HepG2 (cell line): ENCODE measurements at regions not wholly inside any gene's neighbourhood (a gene's known extent, or its start where the extent isn't known, plus 50 kb on each side); places are given as distances from the start of the nearest gene placed in this dataset.

Experiments
- ATAC-seq: fragments of 200-7000 bp; cut with Tn5 transposase; 3 replicates; pipeline ENCODE4 v1.9.1; 2020; ENCODE audit warnings: mild to moderate bottlenecking, moderate library complexity
- BruUV-seq: library from RNA; stranded (reverse); fragments of 400-500 nt; replicated peaks from 2 replicates; lab custom pipeline; 2021; lab: Mats Ljungman, UMichigan
- CTCF ChIA-PET: fragments of 300-600 bp; formaldehyde crosslinking; extraction: SDS; loops from one replicate; lab custom pipeline; 2021; ENCODE audit warnings: low total read pairs, inconsistent platforms, low intra/inter-chr PET ratio; lab: Yijun Ruan, JAX
- POLR2A ChIA-PET: fragments of 350-600 bp; sonication (Branson Sonifier 250); formaldehyde crosslinking; loops from one replicate; lab custom pipeline; 2020; ENCODE audit warnings: antibody characterized with exemption, inconsistent platforms; lab: Yijun Ruan, JAX
- DNase-seq: peaks from one replicate; pipeline ENCODE4 v3.0.0-alpha.2; 2015; ENCODE audit warnings: low spot score
- FAIRE-seq: peaks from 3 replicates; lab custom pipeline; 2011; peaks lifted over from hg19 to GRCh38; lab: Jason Lieb, UNC
- H2AFZ ChIP-seq: one replicate; pipeline ENCODE4 v1.6.1; 2011; ENCODE audit warnings: low read length, inconsistent platforms
- H3K27ac ChIP-seq: fragments of 300-600 bp; 3 replicates; pipeline ENCODE4 v1.8.0; 2011; ENCODE audit warnings: mixed run types, mild to moderate bottlenecking, mixed read lengths, low read length, inconsistent platforms; ENCODE audit not compliant: insufficient read depth; ENCODE audit errors: extremely low read length
- H3K27me3 ChIP-seq, 2 experiments: fragments of 200-600 bp in 1 of 2; 2 replicates in 1 of 2; 3 replicates in 1 of 2; pipeline versions ENCODE4 v1.6.0 to v1.8.0; 2011; ENCODE audit warnings: low read length in 2 of 2, mild to moderate bottlenecking in 2 of 2, moderate library complexity in 2 of 2, inconsistent platforms in 1 of 2; ENCODE audit not compliant: insufficient read depth in 2 of 2, control insufficient read depth in 1 of 2
- H3K36me3 ChIP-seq, 2 experiments: fragments of 200-600 bp in 1 of 2; replicated peaks in 1 of 2; 2 replicates in 1 of 2; 3 replicates in 1 of 2; pipeline versions ENCODE4 v1.5.1 to v1.8.0; 2011; ENCODE audit warnings: low read length in 2 of 2, inconsistent platforms in 1 of 2; ENCODE audit not compliant: insufficient read depth in 2 of 2, control insufficient read depth in 1 of 2
- H3K4me1 ChIP-seq: 2 replicates; pipeline ENCODE4 v1.5.1; 2012; ENCODE audit warnings: low read length, inconsistent platforms; ENCODE audit not compliant: insufficient read depth
- H3K4me2 ChIP-seq: 2 replicates; pipeline ENCODE4 v1.6.0; 2011; ENCODE audit warnings: low read depth, low read length, inconsistent platforms
- H3K4me3 ChIP-seq, 3 experiments: fragments of 200-600 bp in 1 of 3; sonication (generic), shearing (Covaris generic) in 1 of 3; replicated peaks in 1 of 3; 2 replicates each; pipeline ENCODE4 v1.5.1; 2011 to 2016; ENCODE audit warnings: low read length in 3 of 3, inconsistent platforms in 2 of 3, low read depth in 2 of 3, mild to moderate bottlenecking in 2 of 3, control low read depth in 1 of 3, mixed read lengths in 1 of 3; ENCODE audit not compliant: insufficient read depth in 1 of 3
- H3K79me2 ChIP-seq: one replicate; pipeline ENCODE4 v1.6.1; 2011; ENCODE audit warnings: low read length, inconsistent platforms; ENCODE audit not compliant: insufficient read depth
- H3K9ac ChIP-seq: 2 replicates; pipeline ENCODE4 v1.6.0; 2011; ENCODE audit warnings: mild to moderate bottlenecking, low read depth, low read length, inconsistent platforms; ENCODE audit not compliant: insufficient read depth
- H3K9me3 ChIP-seq: 2 replicates; pipeline ENCODE4 v1.5.1; 2012; ENCODE audit warnings: mild to moderate bottlenecking, low read length
- H4K20me1 ChIP-seq: 2 replicates; pipeline ENCODE4 v1.6.0; 2011; ENCODE audit warnings: inconsistent platforms, mild to moderate bottlenecking, low read length, moderate library complexity; ENCODE audit not compliant: insufficient read depth
- DRAP1 ChIP-seq: IDR thresholded peaks from 2 replicates; pipeline ENCODE4 v1.6.1; 2016; ENCODE audit warnings: missing genetic modification reagents, missing compliant biosample characterization
- GZF1 ChIP-seq: sonication (generic); formaldehyde crosslinking; IDR thresholded peaks from 2 replicates; pipeline ENCODE4 v1.5.1; 2020; ENCODE audit warnings: mild to moderate bottlenecking, missing genetic modification reagents
- HDAC2 ChIP-seq: sonication (generic); formaldehyde crosslinking; IDR thresholded peaks from 2 replicates; pipeline ENCODE4 v1.4.0; 2020; ENCODE audit warnings: missing genetic modification reagents
- MZF1 ChIP-seq: sonication (generic); formaldehyde crosslinking; IDR thresholded peaks from 2 replicates; pipeline ENCODE4 v1.8.1; 2023; ENCODE audit warnings: mild to moderate bottlenecking, missing genetic modification reagents, borderline replicate concordance
- NBN ChIP-seq: fragments of 450-650 bp; conservative IDR thresholded peaks from 2 replicates; pipeline ENCODE4 v1.6.1; 2017
- NPAS2 ChIP-seq: sonication (generic); formaldehyde crosslinking; IDR thresholded peaks from 2 replicates; pipeline ENCODE4 v1.8.0; 2022; ENCODE audit warnings: mild to moderate bottlenecking, missing genetic modification reagents, borderline replicate concordance
- PLSCR1 ChIP-seq: sonication (generic); formaldehyde crosslinking; IDR thresholded peaks from 2 replicates; pipeline ENCODE4 v1.5.0; 2020; ENCODE audit warnings: missing genetic modification reagents, mild to moderate bottlenecking, borderline replicate concordance
- ZBTB39 ChIP-seq: sonication (generic); formaldehyde crosslinking; IDR thresholded peaks from 2 replicates; pipeline ENCODE4 v1.5.0; 2020; ENCODE audit warnings: missing genetic modification reagents
- ZNF160 ChIP-seq: sonication (generic); formaldehyde crosslinking; IDR thresholded peaks from 2 replicates; pipeline ENCODE4 v1.8.0; 2022; ENCODE audit warnings: mild to moderate bottlenecking, inconsistent platforms, missing genetic modification reagents
- ZNF326 ChIP-seq: sonication (generic); formaldehyde crosslinking; IDR thresholded peaks from 2 replicates; pipeline ENCODE4 v1.4.0; 2020; ENCODE audit warnings: missing genetic modification reagents, borderline replicate concordance
- ZNF550 ChIP-seq: sonication (generic); formaldehyde crosslinking; IDR thresholded peaks from 2 replicates; pipeline ENCODE4 v1.4.0; 2020; ENCODE audit warnings: mild to moderate bottlenecking, missing genetic modification reagents, borderline replicate concordance
- ZNF7 ChIP-seq: IDR thresholded peaks from 2 replicates; pipeline ENCODE4 v1.6.1; 2016; ENCODE audit warnings: missing biosample characterization, missing genetic modification reagents
- ZNF737 ChIP-seq: sonication (generic); formaldehyde crosslinking; IDR thresholded peaks from 2 replicates; pipeline ENCODE4 v1.5.0; 2020; ENCODE audit warnings: missing genetic modification reagents, mild to moderate bottlenecking, borderline replicate concordance
- ZNF780A ChIP-seq: sonication (generic); formaldehyde crosslinking; IDR thresholded peaks from 2 replicates; pipeline ENCODE4 v1.8.0; 2022; ENCODE audit warnings: mild to moderate bottlenecking, missing genetic modification reagents, moderate library complexity
- WGBS: methylation state at CpG from one replicate; pipeline ENCODE4 v1.1.6; 2017; ENCODE audit warnings: low lambda C conversion rate; 5-methylcytosine and 5-hydroxymethylcytosine counted together
- in situ Hi-C: cut with HindIII; loops from 2 replicates; pipeline ENCODE4 v1.10.0; 2017; ENCODE audit warnings: low pct_unique_long_range_greater_than_20kb; ENCODE audit not compliant: extremely low pct_ligation_motif_present
- intact Hi-C: fragments of 100-400 bp; cut with micrococcal nuclease; formaldehyde crosslinking; loops from one replicate; pipeline ENCODE4 v1.10.0; 2022; ENCODE audit not compliant: unreplicated experiment
- TF ChIP-seq, protein P1 (sequence below): IDR thresholded peaks from 2 replicates; pipeline ENCODE4 v1.6.1; 2016; ENCODE audit warnings: mild to moderate bottlenecking, missing biosample characterization, missing genetic modification reagents
- TF ChIP-seq, protein P2 (sequence below): sonication (generic); formaldehyde crosslinking; conservative IDR thresholded peaks from 2 replicates; pipeline ENCODE4 v1.8.0; 2022; ENCODE audit warnings: mild to moderate bottlenecking, moderate library complexity, missing genetic modification reagents
- TF ChIP-seq, protein P3 (sequence below): sonication (generic); formaldehyde crosslinking; IDR thresholded peaks from 2 replicates; pipeline ENCODE4 v1.8.1; 2023; ENCODE audit warnings: missing genetic modification reagents, inconsistent platforms, borderline replicate concordance
- TF ChIP-seq, protein P4 (sequence below): fragments of 450-650 bp; IDR thresholded peaks from 2 replicates; pipeline ENCODE4 v1.6.1; 2016

DNA sequence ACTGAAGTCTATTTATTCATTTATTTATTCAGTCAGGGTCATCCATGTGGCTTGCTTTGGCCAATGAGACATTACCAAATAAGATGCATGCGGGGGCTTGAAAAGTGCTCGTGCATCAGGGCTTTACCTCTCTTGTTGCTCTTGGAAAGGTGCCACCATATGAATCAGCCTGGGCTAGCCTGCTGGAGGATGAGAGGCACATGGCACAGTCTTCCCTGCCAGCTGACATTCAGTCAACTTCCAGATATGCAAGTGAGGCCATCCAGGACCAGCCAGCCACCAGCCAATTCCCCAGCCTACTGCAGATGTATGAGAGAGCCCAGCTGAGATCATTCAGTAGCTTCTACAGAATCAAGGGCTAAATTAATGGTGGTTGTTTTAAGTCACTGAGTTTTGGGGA, 105.2 kb upstream of the RPH3A start:
- ChIA-PET POLR2A (no interaction called here), CTCF (no interaction called here)
- no peaks in the 10 kb centered on the region for H4K20me1 ChIP-seq
- no TSS peak for BruUV-seq
- DNase-seq (no peak), ATAC-seq (no peak), FAIRE-seq (no peak)
- H3K79me2 ChIP-seq, result no peaks in the 10 kb centered on the region
- H3K36me3 ChIP-seq, result no peaks in the 10 kb centered on the region
- intact Hi-C loops, result no loop called here
- H3K9me3 ChIP-seq, result no peaks in the 10 kb centered on the region
- no peak overlapping the region for H2AFZ ChIP-seq
- no peak overlapping the region for H3K4me3 ChIP-seq
- H3K9ac ChIP-seq, result no peak overlapping the region
- in situ Hi-C loops, result no loop called here
- H3K4me1 ChIP-seq, result no peaks in the 10 kb centered on the region
- no peak overlapping the region for H3K4me2 ChIP-seq
- 49% methylated on average over 2 of the region's 2 CpGs for WGBS
- H3K27me3 ChIP-seq, result peaks cover 1 to 22% of the 10 kb centered on the region in 2 experiments; a peak in 2 of 5 replicates
- no peak overlapping the region for H3K27ac ChIP-seq
- TF ChIP-seq, protein P1, sequence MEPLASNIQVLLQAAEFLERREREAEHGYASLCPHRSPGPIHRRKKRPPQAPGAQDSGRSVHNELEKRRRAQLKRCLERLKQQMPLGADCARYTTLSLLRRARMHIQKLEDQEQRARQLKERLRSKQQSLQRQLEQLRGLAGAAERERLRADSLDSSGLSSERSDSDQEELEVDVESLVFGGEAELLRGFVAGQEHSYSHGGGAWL, result no peak
- TF ChIP-seq MZF1 (CRISPR knock-in tag) (no peak), PLSCR1 (CRISPR knock-in tag) (no peak), DRAP1 (CRISPR knock-in tag) (no peak), GZF1 (CRISPR knock-in tag) (no peak), HDAC2 (CRISPR knock-in tag) (no peak), ZNF326 (CRISPR knock-in tag) (no peak), NPAS2 (CRISPR knock-in tag) (no peak), ZNF7 (no peak), ZNF780A (CRISPR knock-in tag) (no peak), ZNF160 (CRISPR knock-in tag) (no peak), ZNF737 (CRISPR knock-in tag) (no peak), ZNF550 (CRISPR knock-in tag) (no peak), ZBTB39 (CRISPR knock-in tag) (no peak), NBN (no peak)
- TF ChIP-seq, protein P2, sequence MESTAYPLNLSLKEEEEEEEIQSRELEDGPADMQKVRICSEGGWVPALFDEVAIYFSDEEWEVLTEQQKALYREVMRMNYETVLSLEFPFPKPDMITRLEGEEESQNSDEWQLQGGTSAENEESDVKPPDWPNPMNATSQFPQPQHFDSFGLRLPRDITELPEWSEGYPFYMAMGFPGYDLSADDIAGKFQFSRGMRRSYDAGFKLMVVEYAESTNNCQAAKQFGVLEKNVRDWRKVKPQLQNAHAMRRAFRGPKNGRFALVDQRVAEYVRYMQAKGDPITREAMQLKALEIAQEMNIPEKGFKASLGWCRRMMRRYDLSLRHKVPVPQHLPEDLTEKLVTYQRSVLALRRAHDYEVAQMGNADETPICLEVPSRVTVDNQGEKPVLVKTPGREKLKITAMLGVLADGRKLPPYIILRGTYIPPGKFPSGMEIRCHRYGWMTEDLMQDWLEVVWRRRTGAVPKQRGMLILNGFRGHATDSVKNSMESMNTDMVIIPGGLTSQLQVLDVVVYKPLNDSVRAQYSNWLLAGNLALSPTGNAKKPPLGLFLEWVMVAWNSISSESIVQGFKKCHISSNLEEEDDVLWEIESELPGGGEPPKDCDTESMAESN (CRISPR knock-in tag), result no peak
- TF ChIP-seq, protein P3, sequence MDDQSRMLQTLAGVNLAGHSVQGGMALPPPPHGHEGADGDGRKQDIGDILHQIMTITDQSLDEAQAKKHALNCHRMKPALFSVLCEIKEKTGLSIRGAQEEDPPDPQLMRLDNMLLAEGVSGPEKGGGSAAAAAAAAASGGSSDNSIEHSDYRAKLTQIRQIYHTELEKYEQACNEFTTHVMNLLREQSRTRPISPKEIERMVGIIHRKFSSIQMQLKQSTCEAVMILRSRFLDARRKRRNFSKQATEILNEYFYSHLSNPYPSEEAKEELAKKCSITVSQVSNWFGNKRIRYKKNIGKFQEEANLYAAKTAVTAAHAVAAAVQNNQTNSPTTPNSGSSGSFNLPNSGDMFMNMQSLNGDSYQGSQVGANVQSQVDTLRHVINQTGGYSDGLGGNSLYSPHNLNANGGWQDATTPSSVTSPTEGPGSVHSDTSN, result no peak
- TF ChIP-seq, protein P4, sequence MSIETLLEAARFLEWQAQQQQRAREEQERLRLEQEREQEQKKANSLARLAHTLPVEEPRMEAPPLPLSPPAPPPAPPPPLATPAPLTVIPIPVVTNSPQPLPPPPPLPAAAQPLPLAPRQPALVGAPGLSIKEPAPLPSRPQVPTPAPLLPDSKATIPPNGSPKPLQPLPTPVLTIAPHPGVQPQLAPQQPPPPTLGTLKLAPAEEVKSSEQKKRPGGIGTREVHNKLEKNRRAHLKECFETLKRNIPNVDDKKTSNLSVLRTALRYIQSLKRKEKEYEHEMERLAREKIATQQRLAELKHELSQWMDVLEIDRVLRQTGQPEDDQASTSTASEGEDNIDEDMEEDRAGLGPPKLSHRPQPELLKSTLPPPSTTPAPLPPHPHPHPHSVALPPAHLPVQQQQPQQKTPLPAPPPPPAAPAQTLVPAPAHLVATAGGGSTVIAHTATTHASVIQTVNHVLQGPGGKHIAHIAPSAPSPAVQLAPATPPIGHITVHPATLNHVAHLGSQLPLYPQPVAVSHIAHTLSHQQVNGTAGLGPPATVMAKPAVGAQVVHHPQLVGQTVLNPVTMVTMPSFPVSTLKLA, result no peak
